ENCODE measurements at regions not wholly inside any gene's neighbourhood (a gene's known extent, or its start where the extent isn't known, plus 50 kb on each side); places are given as distances from the start of the nearest gene placed in this dataset.
"Not testable (repeated sequence)": the region's sequence is repeated elsewhere in the genome, so short reads cannot be mapped to it uniquely, and the experiment has no call there.

DNA sequence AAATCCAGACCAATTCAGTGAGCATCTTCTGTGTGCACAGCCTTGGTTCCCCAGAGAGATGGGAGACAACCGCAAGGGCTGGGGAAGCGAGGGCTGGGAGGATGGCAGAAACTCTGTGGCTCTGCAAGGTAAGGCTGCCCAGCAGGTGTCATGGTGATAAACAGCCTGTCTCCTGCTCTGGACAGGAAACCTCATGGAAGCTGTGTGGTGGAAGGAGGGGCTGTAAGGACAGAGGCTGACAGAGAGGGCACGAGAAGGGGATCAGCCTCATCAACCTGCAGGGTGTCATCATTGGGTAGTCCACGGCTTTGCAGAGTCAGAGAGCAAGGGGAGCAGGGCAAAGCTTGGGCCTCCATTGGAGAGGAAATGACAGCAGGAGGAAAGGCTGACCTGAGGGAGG is 138.4 kb upstream of the CADM1 start:
- no CpG with 5 or more reads among the region's 4 CpGs for WGBS (ENCODE audit: extremely low coverage, insufficient coverage, insufficient read length)
- no peak overlapping the region for H2BK120ac ChIP-seq (ENCODE audit: insufficient read depth, low read length, poor library complexity)
- no peak overlapping the region for H3K27ac ChIP-seq (ENCODE audit: low read depth, low read length)
- no peak overlapping the region for H4K8ac ChIP-seq (ENCODE audit: low read depth, low read length)
- H2BK12ac ChIP-seq (ENCODE audit: low read length): no peak overlapping the region
- H3K9me3 ChIP-seq (ENCODE audit: insufficient read depth, low read depth, low read length): peaks cover 2% of the 10 kb centered on the region
- no peak overlapping the region for H3K23ac ChIP-seq (ENCODE audit: low read length)
- no peaks in the 10 kb centered on the region for H3K36me3 ChIP-seq (ENCODE audit: control insufficient read depth in 1 of 2, insufficient read depth in 2 of 2, low read length in 2 of 2)
- H3K79me2 ChIP-seq (ENCODE audit: control insufficient read depth, insufficient read depth, low read length, poor library complexity): no peaks in the 10 kb centered on the region
- no peaks in the 10 kb centered on the region for H3K79me1 ChIP-seq (ENCODE audit: low read length)
- H3K18ac ChIP-seq (ENCODE audit: low read length): no peak overlapping the region
- no peak for DNase-seq
- H4K91ac ChIP-seq (ENCODE audit: low read depth, low read length): no peak overlapping the region
- no peak overlapping the region for H3K4me2 ChIP-seq (ENCODE audit: low read length)
- no peak overlapping the region for H2AFZ ChIP-seq (ENCODE audit: insufficient read depth, low read length, poor library complexity)
- H3K27me3 ChIP-seq (ENCODE audit: insufficient read depth, low read length): no peaks in the 10 kb centered on the region
- no peak overlapping the region for H4K12ac ChIP-seq (ENCODE audit: low read depth, low read length)
- peaks cover 0 to 4% of the 10 kb centered on the region in 2 experiments for H3K4me1 ChIP-seq (ENCODE audit: control insufficient read depth in 1 of 2, insufficient read depth in 2 of 2, low read length in 2 of 2)
- no peak overlapping the region for H3K14ac ChIP-seq (ENCODE audit: low read length)
- H3K4ac ChIP-seq (ENCODE audit: low read depth, low read length): no peak overlapping the region
- no peak overlapping the region for H3K9ac ChIP-seq (ENCODE audit: low read length)
- no peak overlapping the region for H2AK5ac ChIP-seq (ENCODE audit: low read length)
- H3K4me3 ChIP-seq (ENCODE audit: low read depth, low read length): no peak overlapping the region
- H2BK5ac ChIP-seq (ENCODE audit: low read depth, low read length, poor library complexity): no peak overlapping the region

DNA sequence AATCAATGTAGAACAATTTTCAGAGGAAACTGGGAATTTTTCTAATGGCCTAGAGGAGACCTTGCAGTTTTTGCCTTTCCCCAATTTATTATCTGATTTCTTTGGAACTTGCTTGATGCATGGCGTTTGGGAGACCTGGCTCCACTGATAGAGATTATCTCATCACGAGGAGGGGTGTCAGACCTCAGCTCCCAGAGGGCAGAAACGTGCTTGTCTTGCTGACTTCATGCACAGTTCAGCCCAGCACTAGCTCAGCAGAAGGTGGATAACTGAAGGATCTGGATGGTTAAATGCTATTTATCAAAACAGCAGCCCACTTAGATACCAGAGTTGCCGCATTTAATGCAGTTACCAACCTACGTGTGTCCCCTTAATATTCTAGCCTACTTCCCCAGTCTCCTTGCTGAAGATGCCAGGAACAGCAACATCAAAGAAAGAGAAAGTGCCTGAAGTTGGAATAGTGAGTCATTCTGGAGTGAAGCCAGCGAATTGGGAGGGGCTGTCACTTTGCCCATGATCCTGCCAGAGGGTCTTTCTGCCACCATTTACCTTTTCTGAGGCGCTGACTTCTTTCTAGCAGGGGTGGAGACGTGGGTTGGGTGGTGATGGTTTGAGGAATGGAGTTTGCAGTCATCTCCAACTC is 133.5 kb upstream of the CADM1 start:
- Histone ChIP-seq H3K18ac (ENCODE audit: low read length) (no peak overlapping the region), H3K4me2 (ENCODE audit: low read length) (no peak overlapping the region), H2AFZ (ENCODE audit: insufficient read depth, low read length, poor library complexity) (no peak overlapping the region), H3K14ac (ENCODE audit: low read length) (no peak overlapping the region), H2BK5ac (ENCODE audit: low read depth, low read length, poor library complexity) (no peak overlapping the region), H2BK120ac (ENCODE audit: insufficient read depth, low read length, poor library complexity) (no peak overlapping the region), H3K23ac (ENCODE audit: low read length) (no peak overlapping the region), H3K4ac (ENCODE audit: low read depth, low read length) (no peak overlapping the region), H3K4me1 (ENCODE audit: control insufficient read depth in 1 of 2, insufficient read depth in 2 of 2, low read length in 2 of 2) (peaks cover 0 to 4% of the 10 kb centered on the region in 2 experiments), H3K36me3 (ENCODE audit: control insufficient read depth in 1 of 2, insufficient read depth in 2 of 2, low read length in 2 of 2) (no peaks in the 10 kb centered on the region), H3K79me2 (ENCODE audit: control insufficient read depth, insufficient read depth, low read length, poor library complexity) (no peaks in the 10 kb centered on the region), H3K27ac (ENCODE audit: low read depth, low read length) (no peak overlapping the region), H2AK5ac (ENCODE audit: low read length) (no peak overlapping the region), H3K27me3 (ENCODE audit: insufficient read depth, low read length) (no peaks in the 10 kb centered on the region), H3K9me3 (ENCODE audit: insufficient read depth, low read depth, low read length) (no peaks in the 10 kb centered on the region), H4K8ac (ENCODE audit: low read depth, low read length) (no peak overlapping the region), H4K12ac (ENCODE audit: low read depth, low read length) (no peak overlapping the region), H3K79me1 (ENCODE audit: low read length) (no peaks in the 10 kb centered on the region), H3K9ac (ENCODE audit: low read length) (no peak overlapping the region), H2BK12ac (ENCODE audit: low read length) (no peak overlapping the region), H4K91ac (ENCODE audit: low read depth, low read length) (no peak overlapping the region), H3K4me3 (ENCODE audit: low read depth, low read length) (no peak overlapping the region)
- WGBS (ENCODE audit: extremely low coverage, insufficient coverage, insufficient read length): no CpG with 5 or more reads among the region's 8 CpGs
- DNase-seq: no peak

DNA sequence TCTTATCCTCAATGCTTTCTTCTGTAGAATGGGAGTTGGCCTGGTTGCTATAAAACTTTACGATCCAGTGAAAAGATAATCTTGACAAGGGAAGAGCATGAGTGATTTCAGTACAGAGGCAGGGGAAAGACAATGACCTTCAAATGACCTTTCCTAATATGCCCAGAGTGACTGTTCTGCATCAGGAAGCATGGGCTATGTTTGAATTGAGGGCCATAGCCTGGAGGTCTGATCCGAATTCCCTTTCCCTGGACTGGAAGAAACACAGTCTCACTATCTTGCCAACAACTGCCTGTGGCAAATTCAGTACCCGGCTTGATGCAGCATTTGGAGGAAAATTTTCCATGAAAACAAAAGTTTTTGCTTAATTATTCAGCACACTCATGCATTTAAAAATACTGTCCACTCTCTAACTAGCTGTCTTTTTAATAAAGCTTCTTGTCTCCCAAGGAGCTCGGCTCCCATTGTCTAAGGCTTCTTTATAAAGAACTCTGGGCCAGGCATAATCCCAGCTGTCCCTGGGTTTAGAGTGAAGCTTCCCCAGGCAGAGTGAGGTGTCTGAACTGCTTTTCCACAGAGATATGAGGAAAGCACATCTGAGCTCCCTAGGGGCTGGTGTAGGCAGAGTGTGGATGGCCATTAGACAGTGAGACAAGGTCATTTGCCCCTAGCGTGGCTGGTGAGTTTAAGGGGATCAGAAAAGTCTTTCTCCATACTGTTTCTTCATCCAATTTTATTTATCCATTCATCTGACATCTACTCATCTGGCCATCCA is 132.7 kb upstream of the CADM1 start:
- Histone ChIP-seq H2BK5ac (ENCODE audit: low read depth, low read length, poor library complexity) (no peak overlapping the region), H2BK12ac (ENCODE audit: low read length) (no peak overlapping the region), H3K9me3 (ENCODE audit: insufficient read depth, low read depth, low read length) (no peaks in the 10 kb centered on the region), H3K4me2 (ENCODE audit: low read length) (no peak overlapping the region), H2BK120ac (ENCODE audit: insufficient read depth, low read length, poor library complexity) (no peak overlapping the region), H3K14ac (ENCODE audit: low read length) (no peak overlapping the region), H3K4me3 (ENCODE audit: low read depth, low read length) (no peak overlapping the region), H4K8ac (ENCODE audit: low read depth, low read length) (no peak overlapping the region), H4K12ac (ENCODE audit: low read depth, low read length) (no peak overlapping the region), H3K27ac (ENCODE audit: low read depth, low read length) (no peak overlapping the region), H3K4ac (ENCODE audit: low read depth, low read length) (no peak overlapping the region), H3K4me1 (ENCODE audit: control insufficient read depth in 1 of 2, insufficient read depth in 2 of 2, low read length in 2 of 2) (peaks cover 0 to 4% of the 10 kb centered on the region in 2 experiments), H3K79me2 (ENCODE audit: control insufficient read depth, insufficient read depth, low read length, poor library complexity) (no peaks in the 10 kb centered on the region), H2AFZ (ENCODE audit: insufficient read depth, low read length, poor library complexity) (no peak overlapping the region), H3K79me1 (ENCODE audit: low read length) (no peaks in the 10 kb centered on the region), H3K27me3 (ENCODE audit: insufficient read depth, low read length) (no peaks in the 10 kb centered on the region), H3K18ac (ENCODE audit: low read length) (no peak overlapping the region), H3K36me3 (ENCODE audit: control insufficient read depth in 1 of 2, insufficient read depth in 2 of 2, low read length in 2 of 2) (no peaks in the 10 kb centered on the region), H4K91ac (ENCODE audit: low read depth, low read length) (no peak overlapping the region), H3K23ac (ENCODE audit: low read length) (no peak overlapping the region), H3K9ac (ENCODE audit: low read length) (no peak overlapping the region), H2AK5ac (ENCODE audit: low read length) (no peak overlapping the region)
- no CpG with 5 or more reads among the region's 5 CpGs for WGBS (ENCODE audit: extremely low coverage, insufficient coverage, insufficient read length)
- DNase-seq: no peak

DNA sequence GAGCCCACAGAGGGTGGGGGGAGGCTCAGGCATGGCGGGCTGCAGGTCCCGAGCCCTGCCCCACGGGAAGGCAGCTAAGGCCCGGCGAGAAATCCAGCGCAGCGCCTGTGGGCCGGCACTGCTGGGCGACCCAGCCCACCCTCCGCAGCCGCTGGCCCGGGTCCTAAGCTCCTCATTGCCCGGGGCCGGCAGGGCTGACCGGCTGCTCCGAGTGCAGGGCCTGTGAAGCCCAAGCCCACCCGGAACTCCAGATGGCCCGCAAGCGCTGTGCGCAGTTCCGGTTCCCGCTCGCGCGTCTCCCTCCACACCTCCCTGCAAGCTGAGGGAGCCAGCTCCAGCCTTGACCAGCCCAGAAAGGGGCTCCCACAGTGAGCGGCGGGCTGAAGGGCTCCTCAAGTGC is 129.8 kb upstream of the CADM1 start:
- H3K79me1 ChIP-seq (ENCODE audit: low read length); H3K14ac ChIP-seq (ENCODE audit: low read length); H2BK5ac ChIP-seq (ENCODE audit: low read depth, low read length, poor library complexity); H3K27ac ChIP-seq (ENCODE audit: low read depth, low read length); H3K4me3 ChIP-seq (ENCODE audit: low read depth, low read length); H3K9ac ChIP-seq (ENCODE audit: low read length); H3K27me3 ChIP-seq (ENCODE audit: insufficient read depth, low read length); DNase-seq; H2AFZ ChIP-seq (ENCODE audit: insufficient read depth, low read length, poor library complexity); H3K79me2 ChIP-seq (ENCODE audit: control insufficient read depth, insufficient read depth, low read length, poor library complexity); H4K91ac ChIP-seq (ENCODE audit: low read depth, low read length); H2AK5ac ChIP-seq (ENCODE audit: low read length); H3K18ac ChIP-seq (ENCODE audit: low read length); H3K4ac ChIP-seq (ENCODE audit: low read depth, low read length); H3K4me2 ChIP-seq (ENCODE audit: low read length); H2BK120ac ChIP-seq (ENCODE audit: insufficient read depth, low read length, poor library complexity); H4K12ac ChIP-seq (ENCODE audit: low read depth, low read length); H3K36me3 ChIP-seq (ENCODE audit: control insufficient read depth in 1 of 2, insufficient read depth in 2 of 2, low read length in 2 of 2); H2BK12ac ChIP-seq (ENCODE audit: low read length); H3K9me3 ChIP-seq (ENCODE audit: insufficient read depth, low read depth, low read length); H3K23ac ChIP-seq (ENCODE audit: low read length); H4K8ac ChIP-seq (ENCODE audit: low read depth, low read length): not testable (repeated sequence)
- no CpG with 5 or more reads among the region's 27 CpGs for WGBS (ENCODE audit: extremely low coverage, insufficient coverage, insufficient read length)
- H3K4me1 ChIP-seq (ENCODE audit: control insufficient read depth in 1 of 2, insufficient read depth in 2 of 2, low read length in 2 of 2): peaks cover 4 to 15% of the 10 kb centered on the region in 2 experiments

Data from trophoblast cell (in vitro differentiated cells and primary cell).